HL-60 (cell line): ENCODE measurements at regions not wholly inside any gene's neighbourhood (a gene's known extent, or its start where the extent isn't known, plus 50 kb on each side); places are given as distances from the start of the nearest gene placed in this dataset.

ENCODE experiments used
- CTCF ChIP-seq: IDR thresholded peaks from one replicate; pipeline ENCODE4 v1.5.1; 2011; ENCODE audit warnings: low read length, control low read depth, inconsistent platforms; ENCODE audit not compliant: insufficient read depth
- POLR2AphosphoS5 ChIP-seq: IDR thresholded peaks from 2 replicates; pipeline ENCODE4 v1.6.1; 2012; ENCODE audit warnings: low read depth
- REST ChIP-seq: IDR thresholded peaks from 2 replicates; pipeline ENCODE4 v1.6.1; 2012; ENCODE audit warnings: low read depth; ENCODE audit not compliant: insufficient replicate concordance
- SPI1 ChIP-seq: IDR thresholded peaks from 2 replicates; pipeline ENCODE4 v1.6.1; 2012; ENCODE audit warnings: low read depth, mild to moderate bottlenecking, borderline replicate concordance

GRCh38 chr2:57460396-57461276 lies 586.0 kb upstream of the VRK2 start:
- TF ChIP-seq CTCF (no peak), POLR2AphosphoS5 (no peak), REST (no peak), SPI1 (no peak)
